Choroid plexus epithelial cell (primary cell): ENCODE measurements at regions not wholly inside any gene's neighbourhood (a gene's known extent, or its start where the extent isn't known, plus 50 kb on each side); places are given as distances from the start of the nearest gene placed in this dataset.
"Not testable (repeated sequence)": the region's sequence is repeated elsewhere in the genome, so short reads cannot be mapped to it uniquely, and the experiment has no call there.

Experiments
- DNase-seq: peaks from one replicate; pipeline ENCODE4 v3.0.0-alpha.2; 2010; ENCODE audit warnings: low read depth
- H3K4me3 ChIP-seq: 2 replicates; pipeline ENCODE4 v1.5.1; 2011; ENCODE audit warnings: low read depth, mild to moderate bottlenecking, control low read depth, low read length, moderate library complexity
- CTCF ChIP-seq: conservative IDR thresholded peaks from 2 replicates; pipeline ENCODE4 v1.5.1; 2011; ENCODE audit warnings: low read depth, mild to moderate bottlenecking, control low read depth, inconsistent platforms, low read length, moderate library complexity

GRCh38 chr2:37571587-37572136, 99.8 kb downstream of the CDC42EP3 start:
- DNase-seq = no peak
- no peak for TF ChIP-seq CTCF
- no peak overlapping the region for H3K4me3 ChIP-seq

- TF ChIP-seq CTCF = no peak
- H3K4me3 ChIP-seq = no peak overlapping the region
- DNase-seq = peak; percentile 85
Measured at GRCh38 chr2:37573451-37574388, 97.7 kb downstream of the CDC42EP3 start.

GRCh38 chr2:37575780-37576179, 95.7 kb downstream of the CDC42EP3 start:
- no peak overlapping the region for H3K4me3 ChIP-seq
- peak; percentile 56 for TF ChIP-seq CTCF
- DNase-seq = peak; percentile 64

GRCh38 chr2:37576194-37576593, 95.2 kb downstream of the CDC42EP3 start:
- H3K4me3 ChIP-seq, DNase-seq: not testable (repeated sequence)

GRCh38 chr2:37576831-37577230, 94.6 kb downstream of the CDC42EP3 start:
- no peak for DNase-seq
- TF ChIP-seq CTCF = no peak
- no peak overlapping the region for H3K4me3 ChIP-seq

GRCh38 chr2:37579192-37579713, 92.2 kb downstream of the CDC42EP3 start:
- no peak overlapping the region for H3K4me3 ChIP-seq
- TF ChIP-seq CTCF = no peak
- DNase-seq = no peak

GRCh38 chr2:37579949-37580348, 91.5 kb downstream of the CDC42EP3 start:
- not testable (repeated sequence) for DNase-seq, H3K4me3 ChIP-seq

GRCh38 chr2:37581433-37581832, 90.0 kb downstream of the CDC42EP3 start:
- no peak for DNase-seq
- no peak for TF ChIP-seq CTCF
- H3K4me3 ChIP-seq = no peak overlapping the region
